ENCODE measurements at regions not wholly inside any gene's neighbourhood (a gene's known extent, or its start where the extent isn't known, plus 50 kb on each side); places are given as distances from the start of the nearest gene placed in this dataset.

DNA sequence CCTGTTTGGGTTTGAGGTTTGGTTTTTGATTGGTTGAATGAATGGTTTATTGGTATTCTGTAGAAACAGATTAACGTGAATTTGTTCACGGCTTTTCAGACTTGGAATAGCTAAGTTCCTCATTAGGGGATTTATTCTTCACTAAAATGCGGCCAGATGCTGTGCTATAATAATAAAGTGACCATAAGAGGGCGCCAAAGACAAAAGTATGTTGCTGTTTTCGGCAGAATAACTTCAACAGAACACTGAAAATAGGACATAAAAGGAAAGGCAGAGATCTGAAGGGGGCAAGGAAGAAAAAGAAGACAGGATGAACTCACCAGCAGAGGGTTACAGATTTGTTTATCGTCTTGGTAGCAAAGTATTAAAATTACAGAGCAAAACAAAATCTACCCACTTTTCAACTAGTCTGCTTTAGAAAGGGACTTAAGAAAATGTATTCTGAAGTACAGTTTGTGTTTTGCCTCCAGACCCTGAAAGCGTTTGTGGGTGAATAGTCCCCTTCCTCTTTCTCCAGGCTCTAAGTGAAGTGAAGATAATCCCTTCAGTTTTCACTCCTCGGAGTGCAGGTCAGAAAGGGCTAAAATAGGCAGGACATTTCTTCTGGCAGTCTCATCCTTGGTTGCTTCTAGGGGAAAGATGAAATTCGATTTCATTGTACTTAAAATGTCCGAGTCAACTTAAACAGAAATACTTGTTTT is 147.6 kb downstream of the IL20RB start:
- no peaks in the 10 kb centered on the region for H3K9me2 ChIP-seq (ENCODE audit: insufficient read depth, low read length)
- intact Hi-C loops (cut with micrococcal nuclease; ENCODE audit: unreplicated experiment) = loop anchor here (1.0 to 10.0 kb wide), 2 partner anchors 689 to 841 kb away; no protein-coding TSS in a partner anchor
- no peak overlapping the region for H3K4me2 ChIP-seq (ENCODE audit: low read length)
- no peak overlapping the region for H3K4me3 ChIP-seq (ENCODE audit: low read depth, low read length, poor library complexity, severe bottlenecking)
- H3K27ac ChIP-seq (ENCODE audit: low read depth, low read length, poor library complexity, severe bottlenecking) = no peak overlapping the region
- no peaks in the 10 kb centered on the region for H3K36me3 ChIP-seq (ENCODE audit: insufficient read depth, low read length)
- H3K4me1 ChIP-seq (ENCODE audit: insufficient read depth, low read length, poor library complexity, severe bottlenecking) = no peaks in the 10 kb centered on the region
- BruUV-seq (replicated peaks) = no TSS peak
- DNase-seq (ENCODE audit: low spot score) = peak; percentile 70
- CTCF ChIA-PET (ENCODE audit: unreplicated experiment) = no interaction called here
- no peak overlapping the region for H2AFZ ChIP-seq (ENCODE audit: low read length)
- POLR2A ChIA-PET = no interaction called here
- H4K20me1 ChIP-seq (ENCODE audit: insufficient read depth, low read length) = no peaks in the 10 kb centered on the region
- TF ChIP-seq EZH2phosphoT487 (IDR thresholded peaks at IDR 0.05; ENCODE audit: borderline replicate concordance, low read depth, low read length) (no peak), CTCF (conservative IDR thresholded peaks at IDR 0.05; ENCODE audit: low read length) (peak; percentile 91)
- no peaks in the 10 kb centered on the region for H3K9me3 ChIP-seq (ENCODE audit: low read length)
- no peaks in the 10 kb centered on the region for H3K79me2 ChIP-seq (ENCODE audit: insufficient read depth, low read depth, low read length)

- 0 out of 2 replicates have a peak, but pooled peaks cover 6% of the 10 kb centered on the region for H4K20me1 ChIP-seq (ENCODE audit: insufficient read depth, low read length)
- intact Hi-C loops (cut with micrococcal nuclease; ENCODE audit: unreplicated experiment) = loop anchor here (10.0 kb wide), 1 partner anchor 688 kb away; no protein-coding TSS in a partner anchor
- CTCF ChIA-PET (ENCODE audit: unreplicated experiment) = no interaction called here
These were observed 148.9 kb downstream of the IL20RB start for GRCh38 chr3:137106612-137107240.

More at GRCh38 chr3:137106612-137107240, 148.9 kb downstream of the IL20RB start:
- no peak overlapping the region for H3K27ac ChIP-seq (ENCODE audit: low read depth, low read length, poor library complexity, severe bottlenecking)
- no peak overlapping the region for H3K4me2 ChIP-seq (ENCODE audit: low read length)
- no peaks in the 10 kb centered on the region for H3K36me3 ChIP-seq (ENCODE audit: insufficient read depth, low read length)
- no peaks in the 10 kb centered on the region for H3K9me2 ChIP-seq (ENCODE audit: insufficient read depth, low read length)
- no peak for TF ChIP-seq CTCF (conservative IDR thresholded peaks at IDR 0.05; ENCODE audit: low read length)
- TF ChIP-seq EZH2phosphoT487 (IDR thresholded peaks at IDR 0.05; ENCODE audit: borderline replicate concordance, low read depth, low read length) = no peak
- POLR2A ChIA-PET = interaction anchor here (1.1 kb wide), 1 partner anchor 9 kb away, joined by 4 read pairs; no protein-coding TSS in a partner anchor
- no peaks in the 10 kb centered on the region for H3K4me1 ChIP-seq (ENCODE audit: insufficient read depth, low read length, poor library complexity, severe bottlenecking)
- DNase-seq (ENCODE audit: low spot score) = no peak
- BruUV-seq (replicated peaks) = no TSS peak
- H3K9me3 ChIP-seq (ENCODE audit: low read length) = no peaks in the 10 kb centered on the region
- no peak overlapping the region for H3K4me3 ChIP-seq (ENCODE audit: low read depth, low read length, poor library complexity, severe bottlenecking)
- no peaks in the 10 kb centered on the region for H3K79me2 ChIP-seq (ENCODE audit: insufficient read depth, low read depth, low read length)
- no peak overlapping the region for H2AFZ ChIP-seq (ENCODE audit: low read length)
